NCI-H345 (cell line): ENCODE measurements at regions not wholly inside any gene's neighbourhood (a gene's known extent, or its start where the extent isn't known, plus 50 kb on each side); places are given as distances from the start of the nearest gene placed in this dataset.
"Not testable (repeated sequence)": the region's sequence is repeated elsewhere in the genome, so short reads cannot be mapped to it uniquely, and the experiment has no call there.

Experiments used
- DNase-seq: peaks from one replicate; lab custom pipeline; 2025; lab: John Stamatoyannopoulos, UW

DNA sequence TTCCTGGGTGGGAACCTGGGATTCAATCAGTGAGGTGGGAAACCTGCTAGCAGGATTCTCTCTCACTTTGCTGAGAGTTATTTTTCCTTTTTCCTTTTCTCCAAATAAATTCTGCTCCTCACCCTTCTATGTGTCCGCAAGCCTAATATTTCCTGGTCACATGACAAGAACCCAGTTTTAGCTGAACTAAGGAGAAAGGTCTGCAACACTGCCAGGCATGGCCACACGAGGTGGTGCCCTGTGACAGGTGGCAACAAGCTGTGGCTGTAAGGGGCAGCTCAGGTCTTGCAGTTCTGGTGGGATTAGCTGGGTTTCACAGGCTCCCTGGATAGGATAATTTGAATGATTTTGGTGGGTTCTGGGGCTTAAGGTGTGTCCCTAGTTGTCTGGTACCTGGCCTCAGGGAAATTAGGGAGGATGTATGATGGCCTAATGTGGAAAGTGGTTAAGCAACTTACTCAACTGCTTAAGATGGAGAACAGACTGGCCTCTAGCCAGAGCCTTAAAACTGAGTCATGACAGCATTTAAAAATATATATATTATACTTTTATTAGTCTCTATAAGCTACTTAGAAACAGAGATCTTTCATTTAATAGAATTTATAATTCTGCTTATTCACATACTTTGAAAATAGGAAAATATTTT lies 215.0 kb downstream of the IL15 start:
- no peak for DNase-seq

DNA sequence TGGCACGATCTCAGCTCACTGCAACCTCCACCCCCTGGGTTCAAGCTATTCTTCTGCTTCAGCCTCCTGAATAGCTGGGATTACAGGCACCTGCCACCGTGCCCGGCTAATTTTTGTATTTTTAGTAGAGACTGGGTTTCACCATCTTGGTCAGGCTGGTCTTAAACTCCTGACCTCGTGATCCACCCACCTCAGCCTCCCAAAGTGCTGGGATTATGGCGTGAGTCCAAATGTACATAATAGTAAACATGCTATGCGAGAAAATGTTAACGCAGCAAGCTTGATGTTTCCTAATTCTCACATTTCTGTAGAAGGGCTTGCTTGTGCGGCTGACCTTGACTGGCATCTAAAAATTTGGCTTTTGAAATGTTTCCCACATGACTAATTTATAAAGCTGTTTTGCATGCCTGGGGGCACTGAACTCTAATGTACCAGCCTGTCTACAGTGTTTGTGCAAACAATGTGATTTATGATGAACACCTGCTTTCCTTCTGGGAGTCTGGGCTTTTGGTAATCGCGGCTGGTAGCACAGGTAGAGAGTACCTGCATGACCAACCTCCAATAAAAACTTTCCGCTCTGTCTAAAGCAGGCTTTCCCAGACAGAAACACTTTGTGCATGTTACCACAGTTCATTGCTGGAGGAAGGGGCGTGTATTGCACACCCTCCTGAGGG lies 216.8 kb downstream of the IL15 start:
- DNase-seq: peak; percentile 80

DNA sequence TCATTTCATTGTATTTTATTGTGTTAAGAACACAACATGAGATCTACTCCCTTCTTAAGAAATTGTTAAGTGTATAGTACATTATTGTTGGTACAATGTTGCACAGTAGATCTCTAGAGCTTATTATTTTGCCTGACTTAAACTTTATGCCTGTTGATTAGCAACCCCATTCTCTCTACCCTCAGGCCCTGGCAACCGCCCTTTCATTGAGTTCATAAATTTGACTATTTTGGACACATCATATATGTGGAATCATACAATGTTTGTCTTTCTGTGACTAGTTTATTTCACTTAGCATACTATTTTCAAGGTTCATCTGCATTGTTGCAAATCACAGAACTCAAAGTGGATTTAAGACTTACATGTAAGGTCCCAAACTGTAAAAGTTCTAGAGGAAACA lies 222.1 kb downstream of the IL15 start:
- DNase-seq: no peak

DNA sequence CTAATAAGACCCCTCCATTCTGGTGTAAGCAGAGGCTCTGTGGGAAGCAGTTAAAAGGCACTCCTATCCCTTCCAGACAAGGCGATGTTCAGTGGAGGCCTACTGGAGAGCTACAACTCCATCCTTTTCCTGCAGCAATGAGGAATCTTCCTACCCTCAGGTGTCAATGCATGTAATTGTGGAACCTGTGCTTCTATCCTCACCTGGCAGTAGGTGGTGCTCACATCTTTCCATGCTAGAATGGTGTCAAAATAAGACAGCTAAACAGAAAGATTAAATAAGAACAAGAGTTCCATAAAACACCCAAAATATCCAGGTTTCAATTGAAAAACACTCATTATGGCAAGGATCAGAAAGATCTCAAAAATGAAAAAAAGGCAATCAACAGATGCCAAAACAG lies 224.6 kb downstream of the IL15 start:
- no peak for DNase-seq

DNA sequence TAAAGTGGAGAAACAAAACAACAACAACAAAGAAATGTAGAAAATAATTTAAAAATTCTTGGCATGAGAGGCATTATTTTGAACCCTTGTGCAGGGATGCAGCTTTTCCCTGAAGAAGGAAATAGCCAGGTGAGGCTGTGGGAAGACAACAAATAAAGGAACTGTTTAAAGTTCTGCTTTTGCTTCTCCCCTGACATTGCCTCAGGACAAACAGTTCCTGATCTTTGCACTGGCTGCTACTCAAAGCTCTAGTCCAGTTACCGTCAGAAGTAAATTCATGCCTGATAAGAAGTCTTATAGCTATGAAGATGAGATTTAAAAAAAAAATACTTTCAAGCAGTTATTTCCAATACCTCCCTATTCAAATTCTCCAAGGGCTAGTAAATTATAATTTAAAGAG lies 233.8 kb downstream of the IL15 start:
- DNase-seq: no peak

DNA sequence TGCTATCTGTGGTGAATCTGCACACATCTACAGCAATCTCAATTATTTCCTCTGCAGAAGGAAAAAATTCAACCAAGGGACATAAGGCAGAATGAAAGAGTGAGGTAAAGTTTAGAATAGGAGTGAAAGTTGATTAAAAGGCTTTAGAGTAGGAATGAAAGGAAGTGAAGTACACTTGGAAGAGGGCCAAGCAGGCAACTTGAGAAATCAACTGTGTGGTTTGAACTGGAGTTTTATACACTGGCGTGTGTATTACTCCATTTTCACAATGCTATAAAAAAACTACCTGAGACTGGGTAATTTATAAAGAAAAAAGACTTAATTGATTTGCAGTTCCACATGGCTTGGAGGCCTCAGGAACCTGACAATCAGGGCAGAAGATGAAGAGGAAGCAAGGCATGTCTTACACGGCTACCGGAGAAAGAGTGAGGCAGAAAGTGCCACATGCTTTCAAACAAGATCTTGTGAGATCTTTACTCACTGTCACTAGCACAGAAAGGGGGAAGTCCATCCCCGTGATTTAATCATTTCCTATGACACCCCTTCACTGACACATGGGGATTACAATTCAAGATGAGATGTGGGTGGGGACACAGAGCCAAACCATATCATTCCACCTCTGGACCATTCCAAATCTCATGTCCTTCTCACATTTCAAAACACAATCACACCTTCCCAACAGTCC lies 234.8 kb downstream of the IL15 start:
- peak; percentile 9 for DNase-seq

DNA sequence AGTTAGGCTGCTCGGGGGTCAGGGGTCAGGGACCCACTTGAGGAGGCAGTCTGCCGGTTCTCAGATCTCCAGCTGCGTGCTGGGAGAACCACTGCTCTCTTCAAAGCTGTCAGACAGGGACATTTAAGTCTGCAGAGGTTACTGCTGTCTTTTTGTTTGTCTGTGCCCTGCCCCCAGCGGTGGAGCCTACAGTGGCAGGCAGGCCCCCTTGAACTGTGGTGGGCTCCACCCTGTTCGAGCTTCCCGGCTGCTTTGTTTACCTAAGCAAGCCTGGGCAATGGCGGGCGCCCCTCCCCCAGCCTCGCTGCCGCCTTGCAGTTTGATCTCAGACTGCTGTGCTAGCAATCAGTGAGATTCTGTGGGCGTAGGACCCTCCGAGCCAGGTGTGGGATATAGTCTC lies 246.3 kb downstream of the IL15 start:
- not testable (repeated sequence) for DNase-seq

DNA sequence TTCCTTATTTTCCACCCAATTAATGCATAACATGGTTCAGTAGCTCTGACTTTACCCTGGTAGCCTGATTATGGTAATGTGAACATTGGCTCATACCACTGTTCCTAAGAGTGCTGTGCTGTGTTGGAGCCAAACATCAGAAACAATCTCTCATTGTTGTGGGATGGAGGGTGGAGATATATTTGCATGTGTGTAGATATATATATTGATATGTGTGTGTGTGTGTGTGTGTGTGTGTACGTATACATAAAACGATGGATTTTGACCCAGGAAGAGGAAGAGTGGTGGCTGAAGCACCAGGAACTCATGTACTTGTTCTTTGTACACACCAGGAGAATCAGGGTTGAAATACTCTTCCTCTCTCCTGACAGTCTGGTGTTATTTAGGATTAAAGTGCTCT lies 247.7 kb downstream of the IL15 start:
- no peak for DNase-seq

DNA sequence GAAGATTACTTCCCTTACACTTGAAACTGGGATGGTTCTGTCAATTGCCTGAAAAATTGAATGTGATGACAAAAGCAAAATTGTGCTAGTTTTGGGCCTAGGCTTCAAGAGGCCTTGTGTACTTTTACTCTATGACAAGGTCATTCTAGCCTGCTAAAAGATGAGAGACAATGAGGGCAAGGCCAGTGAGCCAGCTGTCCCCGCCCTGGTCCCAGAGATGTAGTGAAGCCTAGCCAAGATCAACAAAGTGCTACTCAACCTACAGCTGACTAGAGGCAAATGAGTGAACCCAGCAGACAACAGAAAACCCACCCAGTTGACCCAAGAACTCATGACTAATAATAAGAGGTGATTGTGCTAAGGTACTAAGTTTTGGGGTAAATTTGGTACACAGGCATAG lies 248.7 kb downstream of the IL15 start:
- no peak for DNase-seq

DNA sequence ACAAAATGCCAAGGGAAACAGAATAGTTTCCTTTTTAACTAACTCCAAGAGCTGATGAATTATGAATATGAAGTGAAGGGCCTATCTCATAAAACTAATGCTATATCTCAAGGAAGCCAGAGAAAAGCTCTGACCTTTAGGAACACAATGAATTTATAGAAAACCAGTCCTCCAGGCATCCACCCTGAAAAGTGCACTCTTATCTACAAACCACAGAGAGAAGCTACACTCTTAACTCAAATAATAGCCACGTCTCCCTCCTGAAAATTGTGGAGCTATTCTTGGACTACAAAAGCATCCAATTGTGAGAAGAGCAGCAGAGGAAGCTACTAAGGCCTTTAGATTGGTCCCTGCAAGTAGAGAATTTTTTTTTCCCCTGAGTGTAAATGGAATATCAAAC lies 253.9 kb downstream of the IL15 start:
- no peak for DNase-seq

DNA sequence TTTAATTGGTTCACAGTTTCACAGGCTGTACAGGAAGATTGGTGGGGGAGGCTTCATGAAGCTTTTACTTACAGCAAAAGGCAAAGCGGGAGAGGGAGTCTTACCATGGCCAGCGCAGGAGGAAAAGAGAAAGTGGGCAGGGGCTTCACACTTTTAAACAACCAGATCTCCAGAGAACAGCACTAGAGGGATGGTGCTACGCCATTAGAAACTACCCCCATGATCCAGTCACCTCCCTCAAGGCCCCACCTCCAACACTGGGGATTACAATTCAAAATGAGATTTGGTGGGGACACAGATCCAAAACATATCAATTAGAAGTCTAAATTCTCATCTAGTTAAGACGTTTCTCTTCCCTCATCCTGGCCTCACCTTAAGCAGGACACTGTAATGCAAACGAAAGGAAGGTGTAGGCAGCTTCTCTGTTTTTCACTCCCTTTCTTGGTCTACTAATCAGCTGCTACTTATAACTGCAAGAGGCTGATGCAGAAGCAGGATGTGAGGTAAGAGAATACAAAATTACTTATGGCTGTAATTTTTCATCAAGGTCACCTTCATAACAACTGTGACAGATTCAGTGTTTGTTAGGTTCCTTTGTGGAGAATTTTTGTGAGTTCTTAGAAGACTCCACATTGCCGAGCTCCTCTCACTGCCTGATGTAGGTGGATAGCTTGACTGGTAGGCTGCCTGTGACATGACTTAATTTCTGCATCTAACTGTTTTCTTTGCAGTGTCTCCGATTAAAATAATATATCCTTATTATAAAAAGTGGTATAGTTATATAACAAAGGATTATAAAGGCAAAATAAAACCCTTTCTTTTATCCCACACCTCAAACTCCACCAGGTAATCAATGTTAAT lies 255.1 kb downstream of the IL15 start:
- DNase-seq: no peak

DNA sequence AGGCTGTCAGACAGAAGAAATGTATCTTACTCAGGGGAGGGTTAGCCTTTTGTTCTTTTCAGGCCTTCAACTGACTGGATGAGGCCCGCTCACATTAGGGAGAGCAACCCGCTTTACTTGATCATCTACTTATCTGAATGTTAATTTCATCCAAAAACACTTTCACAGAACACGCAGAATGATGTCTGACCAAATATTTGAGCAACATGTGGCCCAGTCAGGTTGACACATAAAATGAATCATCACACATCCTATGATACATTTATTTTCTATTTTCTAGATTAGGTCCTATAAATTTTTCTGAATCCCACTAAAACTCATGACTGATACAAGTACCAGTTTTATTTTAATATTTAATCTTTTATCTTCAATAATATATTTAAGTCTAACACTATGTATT lies 260.3 kb downstream of the IL15 start:
- DNase-seq: no peak

DNA sequence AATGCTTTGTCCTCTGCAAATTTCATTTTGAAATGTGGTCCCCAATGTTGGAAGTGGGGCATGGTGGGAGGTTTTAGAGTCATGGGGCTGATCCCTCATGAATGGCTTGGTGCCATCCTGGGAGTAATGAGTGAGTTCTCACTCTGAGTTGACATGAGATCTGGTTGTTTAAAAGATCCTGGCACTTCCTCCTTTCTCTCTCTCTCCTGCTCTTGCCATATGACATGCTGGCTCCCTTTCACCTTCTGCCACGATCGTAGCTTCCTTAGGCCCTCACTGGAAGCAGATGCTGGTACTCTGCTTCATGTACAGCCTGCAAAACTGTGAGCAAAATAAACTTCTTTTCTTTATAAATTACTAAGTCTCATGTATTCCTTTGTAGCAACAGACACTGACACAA lies 262.0 kb downstream of the IL15 start:
- DNase-seq: no peak

DNA sequence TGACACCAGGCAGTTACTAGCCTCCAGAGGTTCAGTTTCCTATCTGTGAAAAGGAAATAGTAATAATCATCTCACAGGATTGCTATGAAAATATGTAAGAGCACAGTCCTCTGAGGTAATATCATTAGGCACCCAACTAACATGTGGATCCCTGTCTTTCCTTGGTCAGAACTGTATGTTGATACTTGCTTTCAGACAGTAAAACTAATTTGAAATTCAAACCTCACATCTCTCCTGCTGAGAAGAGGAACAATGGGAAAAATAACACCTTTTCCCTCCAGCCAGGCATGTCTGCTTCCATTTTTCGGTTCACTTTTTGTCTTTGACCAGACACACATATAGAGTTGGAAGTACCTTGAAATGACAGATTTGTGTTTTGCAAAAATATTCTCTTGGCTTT lies 262.7 kb downstream of the IL15 start:
- DNase-seq: peak; percentile 2

DNA sequence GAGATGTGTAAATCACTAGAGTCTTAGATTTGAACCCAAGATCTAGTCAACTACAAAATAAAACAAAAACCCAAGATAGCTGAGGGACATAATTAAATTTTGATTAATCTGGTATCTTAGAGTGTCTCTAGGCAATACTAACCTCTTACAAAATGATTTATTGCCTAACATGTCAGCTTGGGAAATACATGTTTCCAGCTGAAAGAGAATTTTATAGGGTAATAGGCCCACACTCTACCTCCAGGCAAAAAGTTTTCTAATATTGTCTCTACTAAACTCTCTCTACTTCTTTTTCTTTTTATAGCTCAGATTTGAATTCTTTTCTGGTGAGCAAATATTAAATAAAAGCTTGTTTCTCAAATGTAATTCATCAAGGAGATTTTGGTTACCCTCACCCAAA lies 263.2 kb downstream of the IL15 start:
- no peak for DNase-seq

DNA sequence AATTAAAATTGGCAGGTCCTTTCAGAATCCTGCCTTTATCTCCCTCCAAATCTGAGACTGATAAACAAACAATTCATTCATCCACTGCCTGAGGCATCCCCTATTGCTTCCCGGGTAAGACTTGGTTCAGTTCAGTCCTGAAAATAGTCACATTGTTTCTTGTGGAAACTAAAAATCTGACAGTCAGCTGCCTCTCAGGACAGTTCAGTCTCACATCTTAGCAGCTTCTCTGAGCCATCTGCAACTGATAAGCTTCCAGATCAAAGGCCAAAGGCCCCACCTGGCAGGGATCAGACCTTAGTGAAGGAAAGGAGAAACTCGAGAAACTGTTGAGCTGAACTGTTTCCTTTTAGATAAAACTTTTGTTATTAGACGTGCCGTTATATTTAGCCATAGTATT lies 264.5 kb downstream of the IL15 start:
- DNase-seq: no peak

DNA sequence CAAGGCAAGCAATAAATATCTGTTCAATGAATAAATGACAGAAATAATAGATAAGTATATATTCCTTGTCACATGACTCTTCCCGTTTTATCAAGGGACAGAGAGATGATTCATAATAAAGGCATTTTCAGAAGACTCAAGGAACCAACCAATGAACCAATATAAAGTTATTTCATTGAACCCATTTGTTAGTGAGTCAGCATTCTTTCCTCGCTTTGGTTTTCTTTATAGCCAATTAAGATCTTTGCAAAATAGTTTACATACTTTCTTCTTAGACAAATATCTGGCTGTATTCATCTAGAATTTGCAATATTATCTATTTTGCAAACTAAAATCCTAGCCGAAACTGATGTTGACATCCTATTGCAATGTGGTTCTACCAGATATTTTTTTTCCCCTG lies 269.4 kb downstream of the IL15 start:
- no peak for DNase-seq

DNA sequence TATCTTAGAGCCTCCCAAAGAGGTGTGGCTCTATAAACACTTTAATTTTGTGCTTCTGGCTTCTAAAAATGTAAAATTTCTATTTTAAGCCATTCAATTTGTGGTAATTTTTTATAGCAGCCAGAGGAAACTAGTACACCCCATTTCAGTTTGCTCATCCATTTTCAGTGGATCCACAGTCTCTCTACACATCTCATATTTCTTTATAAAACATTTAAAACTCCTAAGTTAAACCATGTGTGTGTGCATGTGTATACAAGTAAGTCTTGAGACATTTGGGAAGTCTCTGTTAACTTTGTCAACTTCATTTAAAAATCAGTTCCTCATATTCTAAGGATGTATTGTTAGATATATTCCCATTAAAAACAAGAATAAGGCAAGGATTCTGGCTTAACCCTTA lies 273.2 kb downstream of the IL15 start:
- no peak for DNase-seq

DNA sequence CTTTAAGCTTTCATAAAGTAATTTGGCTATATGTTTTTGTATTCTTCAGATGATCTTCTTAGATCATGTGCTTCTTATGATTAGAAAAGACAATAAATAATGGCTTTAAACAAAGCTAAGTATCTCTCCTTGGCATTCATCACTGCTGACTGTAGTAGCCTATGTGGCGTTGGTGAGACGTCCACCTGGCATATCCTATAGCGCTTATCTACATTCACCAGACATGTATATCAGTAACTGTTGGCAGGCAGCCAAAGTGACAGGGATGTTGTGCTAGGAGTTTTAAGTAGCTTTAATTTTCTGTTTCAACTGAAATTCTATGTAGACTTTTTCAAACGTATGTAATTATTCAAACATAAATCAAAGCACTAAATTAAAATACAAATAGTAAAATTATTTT lies 276.4 kb downstream of the IL15 start:
- DNase-seq: peak; percentile 81

DNA sequence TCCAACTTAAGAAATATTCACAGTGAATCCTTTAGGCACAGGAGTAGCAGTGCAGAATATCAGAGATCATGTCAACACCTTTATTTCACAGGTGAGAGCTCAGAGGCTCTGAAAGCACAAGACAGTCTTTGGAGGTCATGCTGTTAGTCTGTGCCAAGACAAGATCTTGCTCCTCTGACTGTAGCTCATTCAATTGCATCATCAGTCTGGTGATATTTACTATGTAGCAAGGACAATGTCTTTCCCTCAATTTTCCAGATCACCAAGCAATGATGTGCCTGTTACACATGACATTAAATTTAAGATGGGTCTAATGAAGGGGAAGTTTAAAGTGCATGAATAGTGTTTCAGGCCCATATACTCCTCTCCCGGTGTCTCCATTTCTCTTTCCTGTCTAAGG lies 277.5 kb downstream of the IL15 start:
- no peak for DNase-seq

DNA sequence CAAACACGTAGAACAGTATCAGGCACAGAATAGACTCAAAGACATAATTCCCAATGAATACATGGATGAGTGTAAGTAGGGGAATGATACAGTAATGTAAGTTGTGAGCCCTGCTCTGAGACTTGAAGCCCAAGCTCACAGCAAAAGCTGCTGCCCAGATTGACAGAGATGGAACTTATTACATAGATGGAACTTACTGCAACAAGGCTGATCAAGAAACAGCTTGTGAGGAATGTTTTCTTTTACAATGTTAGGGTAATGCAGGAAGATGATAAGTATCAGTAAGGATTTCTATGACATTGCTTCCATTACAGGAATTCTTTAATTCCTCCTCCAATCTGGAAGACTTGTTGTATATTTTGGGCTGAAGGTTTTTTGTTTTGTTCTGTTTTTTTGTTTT lies 278.4 kb downstream of the IL15 start:
- DNase-seq: no peak

DNA sequence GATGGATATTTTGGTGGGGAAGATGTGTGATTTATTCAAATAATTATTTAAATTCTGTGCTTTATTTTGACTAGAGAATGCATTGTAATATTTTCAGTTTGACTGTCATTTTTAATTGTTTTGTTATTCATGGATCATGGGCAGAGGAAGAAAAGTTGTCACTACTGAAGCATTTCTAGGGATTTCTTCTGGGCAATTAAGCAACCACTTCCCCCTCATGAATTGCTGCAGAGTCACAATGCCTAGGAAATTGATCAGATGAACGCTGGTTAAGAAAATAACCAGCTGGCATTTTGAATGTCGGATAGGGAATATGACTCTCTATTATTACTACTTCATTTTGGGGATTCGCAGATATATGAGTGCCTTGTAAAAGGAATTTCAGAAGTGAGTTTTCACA lies 283.3 kb downstream of the IL15 start:
- no peak for DNase-seq

DNA sequence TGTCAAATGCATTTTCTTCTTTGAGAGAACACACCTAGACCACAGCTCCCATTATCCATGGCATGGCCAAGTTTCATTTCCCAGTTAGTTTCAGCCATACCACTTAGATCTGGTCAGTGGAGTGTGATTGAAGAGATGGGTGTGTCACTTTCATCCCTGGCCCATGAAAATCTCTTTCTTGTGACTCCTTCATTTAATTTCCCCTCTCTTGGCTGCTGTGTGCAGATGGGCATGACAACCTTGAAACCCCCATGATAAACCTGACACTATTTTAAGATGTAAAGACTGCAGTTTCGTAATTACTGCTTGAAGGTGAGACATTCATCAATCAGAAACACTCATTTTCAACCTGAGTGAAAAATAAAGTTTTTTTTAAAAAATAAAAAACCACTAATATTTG lies 284.9 kb downstream of the IL15 start:
- DNase-seq: no peak
